Neural cell (in vitro differentiated cells): ENCODE measurements at regions not wholly inside any gene's neighbourhood (a gene's known extent, or its start where the extent isn't known, plus 50 kb on each side); places are given as distances from the start of the nearest gene placed in this dataset.

ENCODE experiments used
- CTCF ChIP-seq: fragments of 450-650 bp; IDR thresholded peaks from 2 replicates; pipeline ENCODE4 v1.5.1; 2014; ENCODE audit warnings: antibody characterized with exemption, mild to moderate bottlenecking, moderate library complexity; ENCODE audit not compliant: poor library complexity, severe bottlenecking
- EP300 ChIP-seq: fragments of 450-650 bp; conservative IDR thresholded peaks from 2 replicates; pipeline ENCODE4 v1.6.1; 2014; ENCODE audit warnings: antibody characterized with exemption, mild to moderate bottlenecking, moderate library complexity; ENCODE audit not compliant: poor library complexity, severe bottlenecking
- EZH2 ChIP-seq: fragments of 200-600, 300-800 bp; shearing (Covaris generic), sonication (generic); IDR thresholded peaks from 2 replicates; pipeline ENCODE4 v1.6.1; 2014; ENCODE audit warnings: antibody characterized with exemption, low read length, borderline replicate concordance, mild to moderate bottlenecking; ENCODE audit not compliant: insufficient read depth, poor library complexity, severe bottlenecking
- MXI1 ChIP-seq: fragments of 450-650 bp; conservative IDR thresholded peaks from 2 replicates; pipeline ENCODE4 v1.6.1; 2014; ENCODE audit warnings: antibody characterized with exemption, mild to moderate bottlenecking; ENCODE audit not compliant: poor library complexity, severe bottlenecking
- POLR2AphosphoS5 ChIP-seq: IDR thresholded peaks from 2 replicates; pipeline ENCODE4 v1.6.1; 2012
- RAD21 ChIP-seq: fragments of 450-650 bp; conservative IDR thresholded peaks from 2 replicates; pipeline ENCODE4 v1.6.1; 2014; ENCODE audit warnings: antibody characterized with exemption, mild to moderate bottlenecking, moderate library complexity
- SMC3 ChIP-seq: fragments of 450-650 bp; conservative IDR thresholded peaks from 2 replicates; pipeline ENCODE4 v1.6.1; 2014; ENCODE audit warnings: antibody characterized with exemption, mild to moderate bottlenecking, moderate library complexity; ENCODE audit not compliant: poor library complexity
- TAF1 ChIP-seq: IDR thresholded peaks from 2 replicates; pipeline ENCODE4 v1.6.1; 2012; ENCODE audit warnings: low read depth
- TF ChIP-seq, protein P1 (sequence below): IDR thresholded peaks from 2 replicates; pipeline ENCODE4 v1.6.1; 2012; ENCODE audit warnings: borderline replicate concordance

DNA sequence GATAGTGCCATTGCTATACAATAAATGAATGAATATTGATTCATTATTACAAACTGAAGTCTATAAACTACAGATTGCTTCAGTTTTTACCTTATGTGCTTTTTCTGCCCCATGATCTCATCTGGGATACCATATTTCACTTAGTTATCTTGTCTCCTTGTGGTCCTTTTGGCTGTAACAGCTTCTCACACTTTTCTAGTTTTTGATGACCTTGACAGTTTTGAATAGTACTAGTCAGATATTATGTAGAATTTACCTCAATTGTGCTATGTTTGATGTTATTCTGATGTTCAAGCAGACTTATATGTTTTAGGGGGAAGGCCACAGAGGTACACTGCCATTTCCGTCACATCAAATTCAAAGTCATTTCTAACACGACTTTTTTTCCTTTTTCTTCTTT, 2364.3 kb upstream of the ACO1 start:
- TF ChIP-seq CTCF (no peak), TAF1 (no peak), POLR2AphosphoS5 (no peak), EZH2 (no peak), MXI1 (no peak), EP300 (no peak), RAD21 (no peak), SMC3 (no peak)
- TF ChIP-seq, protein P1, sequence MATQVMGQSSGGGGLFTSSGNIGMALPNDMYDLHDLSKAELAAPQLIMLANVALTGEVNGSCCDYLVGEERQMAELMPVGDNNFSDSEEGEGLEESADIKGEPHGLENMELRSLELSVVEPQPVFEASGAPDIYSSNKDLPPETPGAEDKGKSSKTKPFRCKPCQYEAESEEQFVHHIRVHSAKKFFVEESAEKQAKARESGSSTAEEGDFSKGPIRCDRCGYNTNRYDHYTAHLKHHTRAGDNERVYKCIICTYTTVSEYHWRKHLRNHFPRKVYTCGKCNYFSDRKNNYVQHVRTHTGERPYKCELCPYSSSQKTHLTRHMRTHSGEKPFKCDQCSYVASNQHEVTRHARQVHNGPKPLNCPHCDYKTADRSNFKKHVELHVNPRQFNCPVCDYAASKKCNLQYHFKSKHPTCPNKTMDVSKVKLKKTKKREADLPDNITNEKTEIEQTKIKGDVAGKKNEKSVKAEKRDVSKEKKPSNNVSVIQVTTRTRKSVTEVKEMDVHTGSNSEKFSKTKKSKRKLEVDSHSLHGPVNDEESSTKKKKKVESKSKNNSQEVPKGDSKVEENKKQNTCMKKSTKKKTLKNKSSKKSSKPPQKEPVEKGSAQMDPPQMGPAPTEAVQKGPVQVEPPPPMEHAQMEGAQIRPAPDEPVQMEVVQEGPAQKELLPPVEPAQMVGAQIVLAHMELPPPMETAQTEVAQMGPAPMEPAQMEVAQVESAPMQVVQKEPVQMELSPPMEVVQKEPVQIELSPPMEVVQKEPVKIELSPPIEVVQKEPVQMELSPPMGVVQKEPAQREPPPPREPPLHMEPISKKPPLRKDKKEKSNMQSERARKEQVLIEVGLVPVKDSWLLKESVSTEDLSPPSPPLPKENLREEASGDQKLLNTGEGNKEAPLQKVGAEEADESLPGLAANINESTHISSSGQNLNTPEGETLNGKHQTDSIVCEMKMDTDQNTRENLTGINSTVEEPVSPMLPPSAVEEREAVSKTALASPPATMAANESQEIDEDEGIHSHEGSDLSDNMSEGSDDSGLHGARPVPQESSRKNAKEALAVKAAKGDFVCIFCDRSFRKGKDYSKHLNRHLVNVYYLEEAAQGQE, result no peak
